Neural cell (in vitro differentiated cells): ENCODE measurements at regions not wholly inside any gene's neighbourhood (a gene's known extent, or its start where the extent isn't known, plus 50 kb on each side); places are given as distances from the start of the nearest gene placed in this dataset.

ENCODE experiments used
- H2AFZ ChIP-seq: fragments of 200-600, 300-800 bp; sonication (generic), shearing (Covaris generic); 2 replicates; pipeline ENCODE4 v1.6.0; 2014; ENCODE audit warnings: low read depth, mild to moderate bottlenecking, antibody characterized with exemption, low read length, moderate library complexity
- H3F3A ChIP-seq: fragments of 200-600 bp; shearing (Covaris generic); 2 replicates; pipeline ENCODE4 v1.6.1; 2016; ENCODE audit warnings: mild to moderate bottlenecking, moderate library complexity, mixed read lengths, antibody characterized with exemption, low read length; ENCODE audit not compliant: insufficient read depth, poor library complexity, severe bottlenecking
- H3K27ac ChIP-seq: fragments of 200-600, 300-800 bp; sonication (generic), shearing (Covaris generic); 2 replicates; pipeline ENCODE4 v1.5.1; 2014; ENCODE audit warnings: mild to moderate bottlenecking, low read length, moderate library complexity
- H3K27me3 ChIP-seq: fragments of 300-800, 200-600 bp; sonication (generic), shearing (Covaris generic); 2 replicates; pipeline ENCODE4 v1.6.0; 2014; ENCODE audit warnings: mild to moderate bottlenecking, low read depth, low read length, moderate library complexity; ENCODE audit not compliant: insufficient read depth
- H3K36me3 ChIP-seq: fragments of 300-800, 200-600 bp; sonication (generic), shearing (Covaris generic); 2 replicates; pipeline ENCODE4 v1.5.1; 2014; ENCODE audit warnings: mild to moderate bottlenecking, antibody characterized with exemption, low read length, moderate library complexity; ENCODE audit not compliant: insufficient read depth
- H3K4me2 ChIP-seq: fragments of 300-800, 200-600 bp; sonication (generic), shearing (Covaris generic); 2 replicates; pipeline ENCODE4 v1.6.0; 2014; ENCODE audit warnings: mild to moderate bottlenecking, low read length
- H3K4me3 ChIP-seq: fragments of 300-800, 200-600 bp; sonication (generic), shearing (Covaris generic); 2 replicates; pipeline ENCODE4 v1.5.1; 2014; ENCODE audit warnings: mild to moderate bottlenecking, low read length, moderate library complexity
- H3K79me2 ChIP-seq: fragments of 200-600 bp; shearing (Covaris generic); replicated peaks from 2 replicates; pipeline ENCODE4 v1.6.0; 2014; ENCODE audit warnings: mild to moderate bottlenecking, low read length, moderate library complexity; ENCODE audit not compliant: insufficient read depth
- H3K9ac ChIP-seq: fragments of 300-800, 200-600 bp; sonication (generic), shearing (Covaris generic); 2 replicates; pipeline ENCODE4 v1.6.1; 2016; ENCODE audit warnings: mild to moderate bottlenecking, low read length, mixed read lengths
- H3K9me2 ChIP-seq: fragments of 200-600 bp; shearing (Covaris generic); 2 replicates; pipeline ENCODE4 v1.6.1; 2016; ENCODE audit warnings: mild to moderate bottlenecking, low read length, mixed read lengths; ENCODE audit not compliant: insufficient read depth
- H3K9me3 ChIP-seq: fragments of 200-600, 300-800 bp; sonication (generic), shearing (Covaris generic); 2 replicates; pipeline ENCODE4 v1.6.1; 2016; ENCODE audit warnings: mild to moderate bottlenecking, mixed run types, low read length, moderate library complexity, mixed read lengths
- H4K20me1 ChIP-seq: fragments of 200-600 bp; shearing (Covaris generic); 2 replicates; pipeline ENCODE4 v1.6.1; 2016; ENCODE audit warnings: mild to moderate bottlenecking, mixed run types; ENCODE audit not compliant: insufficient read depth
- CTCF ChIP-seq: fragments of 450-650 bp; IDR thresholded peaks from 2 replicates; pipeline ENCODE4 v1.5.1; 2014; ENCODE audit warnings: antibody characterized with exemption, mild to moderate bottlenecking, moderate library complexity; ENCODE audit not compliant: poor library complexity, severe bottlenecking
- EP300 ChIP-seq: fragments of 450-650 bp; conservative IDR thresholded peaks from 2 replicates; pipeline ENCODE4 v1.6.1; 2014; ENCODE audit warnings: antibody characterized with exemption, mild to moderate bottlenecking, moderate library complexity; ENCODE audit not compliant: poor library complexity, severe bottlenecking
- EZH2 ChIP-seq: fragments of 200-600, 300-800 bp; shearing (Covaris generic), sonication (generic); IDR thresholded peaks from 2 replicates; pipeline ENCODE4 v1.6.1; 2014; ENCODE audit warnings: antibody characterized with exemption, low read length, borderline replicate concordance, mild to moderate bottlenecking; ENCODE audit not compliant: insufficient read depth, poor library complexity, severe bottlenecking
- MXI1 ChIP-seq: fragments of 450-650 bp; conservative IDR thresholded peaks from 2 replicates; pipeline ENCODE4 v1.6.1; 2014; ENCODE audit warnings: antibody characterized with exemption, mild to moderate bottlenecking; ENCODE audit not compliant: poor library complexity, severe bottlenecking
- POLR2AphosphoS5 ChIP-seq: IDR thresholded peaks from 2 replicates; pipeline ENCODE4 v1.6.1; 2012
- RAD21 ChIP-seq: fragments of 450-650 bp; conservative IDR thresholded peaks from 2 replicates; pipeline ENCODE4 v1.6.1; 2014; ENCODE audit warnings: antibody characterized with exemption, mild to moderate bottlenecking, moderate library complexity
- SMC3 ChIP-seq: fragments of 450-650 bp; conservative IDR thresholded peaks from 2 replicates; pipeline ENCODE4 v1.6.1; 2014; ENCODE audit warnings: antibody characterized with exemption, mild to moderate bottlenecking, moderate library complexity; ENCODE audit not compliant: poor library complexity
- TAF1 ChIP-seq: IDR thresholded peaks from 2 replicates; pipeline ENCODE4 v1.6.1; 2012; ENCODE audit warnings: low read depth
- TF ChIP-seq, protein P1 (sequence below): IDR thresholded peaks from 2 replicates; pipeline ENCODE4 v1.6.1; 2012; ENCODE audit warnings: borderline replicate concordance

DNA sequence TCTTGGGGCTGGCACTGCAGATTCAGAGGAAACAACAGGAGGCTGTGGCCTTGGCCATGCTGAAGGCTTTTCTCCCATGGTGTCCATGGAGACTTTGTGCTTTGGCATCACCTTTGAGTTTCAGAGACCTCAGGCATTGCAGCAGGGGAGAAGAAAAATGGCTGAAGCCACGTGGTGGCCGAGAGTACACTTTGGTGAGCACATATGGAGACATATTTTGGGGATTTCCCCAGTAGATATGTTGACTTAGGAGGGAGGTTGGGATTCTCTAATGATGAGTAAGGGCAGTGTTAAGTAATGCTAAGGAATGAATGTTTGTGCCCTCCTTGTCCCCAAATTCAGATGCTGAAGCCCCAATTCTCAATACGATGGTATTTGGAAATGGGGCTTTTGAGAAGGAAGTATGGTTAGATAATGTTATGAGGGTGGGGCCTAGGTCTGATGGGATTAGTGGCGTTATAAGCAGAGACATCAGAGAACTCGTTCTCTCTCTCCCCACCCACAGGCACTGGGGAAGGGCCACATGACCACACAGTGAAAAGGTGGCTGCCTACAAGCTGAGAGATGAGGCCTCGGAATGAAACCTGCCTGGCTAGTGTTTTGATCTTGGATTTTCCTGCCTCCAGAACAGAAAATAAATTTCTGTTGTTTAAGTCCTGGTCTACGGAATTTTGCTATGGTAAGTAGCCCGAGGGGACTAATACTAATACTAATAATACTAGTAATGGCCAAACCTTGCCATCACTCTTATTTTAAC, 98.6 kb downstream of the TBX19 start:
- H3K9me3 ChIP-seq, result no peaks in the 10 kb centered on the region
- no peaks in the 10 kb centered on the region for H3F3A ChIP-seq
- TF ChIP-seq RAD21 (no peak), EP300 (no peak), CTCF (no peak), TAF1 (no peak), MXI1 (no peak), EZH2 (no peak), POLR2AphosphoS5 (no peak), SMC3 (no peak)
- TF ChIP-seq, protein P1, sequence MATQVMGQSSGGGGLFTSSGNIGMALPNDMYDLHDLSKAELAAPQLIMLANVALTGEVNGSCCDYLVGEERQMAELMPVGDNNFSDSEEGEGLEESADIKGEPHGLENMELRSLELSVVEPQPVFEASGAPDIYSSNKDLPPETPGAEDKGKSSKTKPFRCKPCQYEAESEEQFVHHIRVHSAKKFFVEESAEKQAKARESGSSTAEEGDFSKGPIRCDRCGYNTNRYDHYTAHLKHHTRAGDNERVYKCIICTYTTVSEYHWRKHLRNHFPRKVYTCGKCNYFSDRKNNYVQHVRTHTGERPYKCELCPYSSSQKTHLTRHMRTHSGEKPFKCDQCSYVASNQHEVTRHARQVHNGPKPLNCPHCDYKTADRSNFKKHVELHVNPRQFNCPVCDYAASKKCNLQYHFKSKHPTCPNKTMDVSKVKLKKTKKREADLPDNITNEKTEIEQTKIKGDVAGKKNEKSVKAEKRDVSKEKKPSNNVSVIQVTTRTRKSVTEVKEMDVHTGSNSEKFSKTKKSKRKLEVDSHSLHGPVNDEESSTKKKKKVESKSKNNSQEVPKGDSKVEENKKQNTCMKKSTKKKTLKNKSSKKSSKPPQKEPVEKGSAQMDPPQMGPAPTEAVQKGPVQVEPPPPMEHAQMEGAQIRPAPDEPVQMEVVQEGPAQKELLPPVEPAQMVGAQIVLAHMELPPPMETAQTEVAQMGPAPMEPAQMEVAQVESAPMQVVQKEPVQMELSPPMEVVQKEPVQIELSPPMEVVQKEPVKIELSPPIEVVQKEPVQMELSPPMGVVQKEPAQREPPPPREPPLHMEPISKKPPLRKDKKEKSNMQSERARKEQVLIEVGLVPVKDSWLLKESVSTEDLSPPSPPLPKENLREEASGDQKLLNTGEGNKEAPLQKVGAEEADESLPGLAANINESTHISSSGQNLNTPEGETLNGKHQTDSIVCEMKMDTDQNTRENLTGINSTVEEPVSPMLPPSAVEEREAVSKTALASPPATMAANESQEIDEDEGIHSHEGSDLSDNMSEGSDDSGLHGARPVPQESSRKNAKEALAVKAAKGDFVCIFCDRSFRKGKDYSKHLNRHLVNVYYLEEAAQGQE, result no peak
- H3K9me2 ChIP-seq, result no peaks in the 10 kb centered on the region
- no peak overlapping the region for H3K4me2 ChIP-seq
- H3K36me3 ChIP-seq, result no peaks in the 10 kb centered on the region
- no peaks in the 10 kb centered on the region for H4K20me1 ChIP-seq
- H2AFZ ChIP-seq, result no peak overlapping the region
- H3K27ac ChIP-seq, result no peak overlapping the region
- H3K79me2 ChIP-seq, result no peaks in the 10 kb centered on the region
- H3K4me3 ChIP-seq, result no peak overlapping the region
- no peaks in the 10 kb centered on the region for H3K27me3 ChIP-seq
- no peak overlapping the region for H3K9ac ChIP-seq

DNA sequence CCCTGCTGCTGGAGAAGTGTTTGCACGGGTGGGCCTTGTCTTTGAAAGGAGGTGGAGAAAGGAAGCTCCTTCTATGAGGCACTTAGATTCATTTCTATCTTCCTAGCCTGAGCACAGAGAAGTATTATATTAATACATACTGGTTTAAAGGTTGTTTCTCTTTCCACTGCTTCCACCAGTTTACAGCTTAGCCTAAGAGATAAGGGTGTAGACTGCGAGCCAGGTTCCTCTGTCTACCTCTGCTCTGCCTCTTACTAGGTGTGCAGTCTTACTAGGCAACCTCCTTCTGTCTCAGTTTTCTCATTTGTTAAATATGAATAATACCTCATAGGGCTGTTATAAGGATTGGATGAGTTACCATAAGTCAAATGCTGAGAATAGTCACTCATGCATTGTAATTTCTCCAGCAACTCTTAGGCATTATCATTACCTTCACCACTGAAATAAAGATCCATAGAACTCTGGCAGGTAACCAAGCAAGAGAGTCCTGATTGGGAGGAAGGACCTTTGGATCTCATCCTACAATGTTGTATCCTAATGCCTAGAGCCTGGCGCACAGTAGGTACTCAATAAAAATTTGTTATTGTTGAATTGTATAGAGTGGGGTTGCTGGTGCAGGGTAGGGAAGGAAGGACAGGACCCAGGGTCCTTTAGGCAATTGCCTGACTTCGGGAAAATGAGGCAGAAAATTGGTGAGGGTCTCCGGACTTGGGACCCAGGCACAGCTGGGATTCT, 95.1 kb downstream of the TBX19 start:
- TF ChIP-seq POLR2AphosphoS5 (no peak), RAD21 (no peak), MXI1 (no peak), EZH2 (no peak), CTCF (no peak)
- TF ChIP-seq, protein P1, result no peak
- Histone ChIP-seq H3K79me2 (no peaks in the 10 kb centered on the region), H3K9ac (no peak overlapping the region), H3K27me3 (no peaks in the 10 kb centered on the region), H4K20me1 (no peaks in the 10 kb centered on the region), H3F3A (no peaks in the 10 kb centered on the region), H3K36me3 (no peaks in the 10 kb centered on the region), H2AFZ (no peak overlapping the region), H3K27ac (no peak overlapping the region), H3K9me2 (no peaks in the 10 kb centered on the region), H3K4me2 (no peak overlapping the region), H3K9me3 (no peaks in the 10 kb centered on the region), H3K4me3 (no peak overlapping the region)
